Neural progenitor cell (in vitro differentiated cells): ENCODE measurements at regions not wholly inside any gene's neighbourhood (a gene's known extent, or its start where the extent isn't known, plus 50 kb on each side); places are given as distances from the start of the nearest gene placed in this dataset.

Experiments
- DNase-seq: peaks from one replicate; pipeline ENCODE4 v3.0.0-alpha.2; 2016; ENCODE audit warnings: low spot score
- H2AFZ ChIP-seq: fragments of 200-600 bp; sonication (generic); replicated peaks from 2 replicates; pipeline ENCODE4 v1.6.1; 2016; ENCODE audit warnings: antibody characterized with exemption
- H3F3A ChIP-seq: fragments of 200-600 bp; sonication (generic); 2 replicates; pipeline ENCODE4 v1.6.1; 2016; ENCODE audit warnings: antibody characterized with exemption, low read depth
- H3K27ac ChIP-seq: fragments of 200-600 bp; sonication (generic); 2 replicates; pipeline ENCODE4 v1.5.1; 2016; ENCODE audit warnings: mild to moderate bottlenecking
- H3K27me3 ChIP-seq: fragments of 200-600 bp; sonication (generic); 2 replicates; pipeline ENCODE4 v1.6.1; 2016; ENCODE audit warnings: mild to moderate bottlenecking, moderate library complexity
- H3K36me3 ChIP-seq: fragments of 200-600 bp; sonication (generic); 2 replicates; pipeline ENCODE4 v1.5.1; 2016
- H3K4me1 ChIP-seq: fragments of 200-600 bp; sonication (generic); 2 replicates; pipeline ENCODE4 v1.6.1; 2016; ENCODE audit warnings: mixed run types
- H3K4me2 ChIP-seq: fragments of 200-600 bp; sonication (generic); 2 replicates; pipeline ENCODE4 v1.6.1; 2016
- H3K4me3 ChIP-seq: fragments of 200-600 bp; sonication (generic); 2 replicates; pipeline ENCODE4 v1.5.1; 2016
- H3K79me2 ChIP-seq: fragments of 200-600 bp; sonication (generic); 2 replicates; pipeline ENCODE4 v1.6.1; 2016; ENCODE audit warnings: low read depth
- H3K9ac ChIP-seq: fragments of 200-600 bp; sonication (generic); 2 replicates; pipeline ENCODE4 v1.6.1; 2016
- H3K9me3 ChIP-seq: fragments of 200-600 bp; sonication (generic); 2 replicates; pipeline ENCODE4 v1.5.1; 2016; ENCODE audit warnings: low read depth
- H4K20me1 ChIP-seq: fragments of 200-600 bp; sonication (generic); 2 replicates; pipeline ENCODE4 v1.6.1; 2016; ENCODE audit warnings: low read depth
- H3K27ac Mint-ChIP-seq: 3 replicates; pipeline ENCODE4 v1.8.0; 2021; ENCODE audit warnings: mixed read lengths
- H3K27me3 Mint-ChIP-seq: 2 replicates; pipeline ENCODE4 v1.8.0; 2022; ENCODE audit warnings: low read depth, mild to moderate bottlenecking, inconsistent platforms, moderate library complexity, mixed read lengths; ENCODE audit not compliant: insufficient read depth
- H3K36me3 Mint-ChIP-seq: 3 replicates; pipeline ENCODE4 v1.8.0; 2021; ENCODE audit warnings: mixed read lengths
- H3K4me1 Mint-ChIP-seq: 3 replicates; pipeline ENCODE4 v1.8.0; 2021; ENCODE audit warnings: mixed read lengths
- H3K4me3 Mint-ChIP-seq: 3 replicates; pipeline ENCODE4 v1.8.0; 2021; ENCODE audit warnings: mild to moderate bottlenecking, moderate library complexity, mixed read lengths
- H3K9me3 Mint-ChIP-seq: 3 replicates; pipeline ENCODE4 v1.8.0; 2020; ENCODE audit warnings: mixed read lengths
- CTCF ChIP-seq: fragments of 200-600 bp; sonication (generic); IDR thresholded peaks from 2 replicates; pipeline ENCODE4 v1.5.1; 2017; ENCODE audit warnings: antibody characterized with exemption, mild to moderate bottlenecking
- EZH2 ChIP-seq: fragments of 200-600 bp; sonication (generic); IDR thresholded peaks from 2 replicates; pipeline ENCODE4 v1.6.1; 2017; ENCODE audit warnings: antibody characterized with exemption, mild to moderate bottlenecking, moderate library complexity
- EZH2phosphoT487 ChIP-seq: fragments of 200-600 bp; sonication (generic); IDR thresholded peaks from 2 replicates; pipeline ENCODE4 v1.6.1; 2017; ENCODE audit warnings: antibody characterized with exemption

GRCh38 chr14:41280745-41281144 is 325.9 kb upstream of the LRFN5 start:
- H3K36me3 Mint-ChIP-seq = no peaks in the 10 kb centered on the region
- no peak overlapping the region for H3K4me2 ChIP-seq
- H3K4me1 ChIP-seq = no peaks in the 10 kb centered on the region
- H3K27me3 Mint-ChIP-seq = no peaks in the 10 kb centered on the region
- H3F3A ChIP-seq = no peaks in the 10 kb centered on the region
- no peak overlapping the region for H3K4me3 ChIP-seq
- no peak overlapping the region for H3K9ac ChIP-seq
- H3K27ac ChIP-seq = no peak overlapping the region
- H3K27ac Mint-ChIP-seq = no peak overlapping the region
- no peaks in the 10 kb centered on the region for H3K9me3 ChIP-seq
- H3K79me2 ChIP-seq = no peaks in the 10 kb centered on the region
- TF ChIP-seq EZH2 (no peak), CTCF (peak; percentile 68), EZH2phosphoT487 (no peak)
- H3K36me3 ChIP-seq = no peaks in the 10 kb centered on the region
- H3K4me1 Mint-ChIP-seq = no peaks in the 10 kb centered on the region
- peak; percentile 42 for DNase-seq
- peaks cover 10% of the 10 kb centered on the region for H4K20me1 ChIP-seq
- H2AFZ ChIP-seq = no peak overlapping the region
- no peak overlapping the region for H3K4me3 Mint-ChIP-seq
- H3K27me3 ChIP-seq = no peaks in the 10 kb centered on the region
- H3K9me3 Mint-ChIP-seq = no peaks in the 10 kb centered on the region

GRCh38 chr14:41277450-41277849 is 329.2 kb upstream of the LRFN5 start:
- Mint-ChIP-seq H3K9me3 (no peaks in the 10 kb centered on the region), H3K4me1 (no peaks in the 10 kb centered on the region)
- no peaks in the 10 kb centered on the region for H3K36me3 ChIP-seq

GRCh38 chr14:41257476-41257875 is 349.2 kb upstream of the LRFN5 start:
- no peaks in the 10 kb centered on the region for H3K9me3 Mint-ChIP-seq
- H3K27ac ChIP-seq = no peak overlapping the region
- no peak overlapping the region for H2AFZ ChIP-seq
- H3K36me3 ChIP-seq = no peaks in the 10 kb centered on the region
- no peak overlapping the region for H3K4me3 Mint-ChIP-seq
- no peaks in the 10 kb centered on the region for H3K27me3 Mint-ChIP-seq
- H3K79me2 ChIP-seq = no peaks in the 10 kb centered on the region
- no peaks in the 10 kb centered on the region for H3K4me1 ChIP-seq
- H3K4me3 ChIP-seq = no peak overlapping the region
- no peaks in the 10 kb centered on the region for H3K27me3 ChIP-seq
- H4K20me1 ChIP-seq = no peaks in the 10 kb centered on the region
- DNase-seq = no peak
- no peak overlapping the region for H3K4me2 ChIP-seq
- H3F3A ChIP-seq = no peaks in the 10 kb centered on the region
- no peaks in the 10 kb centered on the region for H3K9me3 ChIP-seq
- no peaks in the 10 kb centered on the region for H3K36me3 Mint-ChIP-seq
- TF ChIP-seq CTCF (no peak), EZH2 (no peak), EZH2phosphoT487 (no peak)
- H3K4me1 Mint-ChIP-seq = no peaks in the 10 kb centered on the region
- no peak overlapping the region for H3K27ac Mint-ChIP-seq
- H3K9ac ChIP-seq = no peak overlapping the region

More at GRCh38 chr14:41277450-41277849, 329.2 kb upstream of the LRFN5 start:
- H3K4me1 ChIP-seq = no peaks in the 10 kb centered on the region
- no peak overlapping the region for H3K4me3 ChIP-seq
- no peak overlapping the region for H2AFZ ChIP-seq
- no peaks in the 10 kb centered on the region for H3K9me3 ChIP-seq
- no peaks in the 10 kb centered on the region for H3F3A ChIP-seq
- no peak overlapping the region for H3K4me2 ChIP-seq
- H3K79me2 ChIP-seq = no peaks in the 10 kb centered on the region
- no peak overlapping the region for H3K9ac ChIP-seq
- no peaks in the 10 kb centered on the region for H3K27me3 ChIP-seq
- no peak for DNase-seq
- H3K27me3 Mint-ChIP-seq = no peaks in the 10 kb centered on the region
- no peak overlapping the region for H3K27ac Mint-ChIP-seq
- no peak overlapping the region for H3K27ac ChIP-seq
- TF ChIP-seq EZH2phosphoT487 (no peak), CTCF (no peak), EZH2 (no peak)
- no peaks in the 10 kb centered on the region for H3K36me3 Mint-ChIP-seq
- H3K4me3 Mint-ChIP-seq = no peak overlapping the region
- H4K20me1 ChIP-seq = no peaks in the 10 kb centered on the region
